ENCODE measurements at regions not wholly inside any gene's neighbourhood (a gene's known extent, or its start where the extent isn't known, plus 50 kb on each side); places are given as distances from the start of the nearest gene placed in this dataset.

DNA sequence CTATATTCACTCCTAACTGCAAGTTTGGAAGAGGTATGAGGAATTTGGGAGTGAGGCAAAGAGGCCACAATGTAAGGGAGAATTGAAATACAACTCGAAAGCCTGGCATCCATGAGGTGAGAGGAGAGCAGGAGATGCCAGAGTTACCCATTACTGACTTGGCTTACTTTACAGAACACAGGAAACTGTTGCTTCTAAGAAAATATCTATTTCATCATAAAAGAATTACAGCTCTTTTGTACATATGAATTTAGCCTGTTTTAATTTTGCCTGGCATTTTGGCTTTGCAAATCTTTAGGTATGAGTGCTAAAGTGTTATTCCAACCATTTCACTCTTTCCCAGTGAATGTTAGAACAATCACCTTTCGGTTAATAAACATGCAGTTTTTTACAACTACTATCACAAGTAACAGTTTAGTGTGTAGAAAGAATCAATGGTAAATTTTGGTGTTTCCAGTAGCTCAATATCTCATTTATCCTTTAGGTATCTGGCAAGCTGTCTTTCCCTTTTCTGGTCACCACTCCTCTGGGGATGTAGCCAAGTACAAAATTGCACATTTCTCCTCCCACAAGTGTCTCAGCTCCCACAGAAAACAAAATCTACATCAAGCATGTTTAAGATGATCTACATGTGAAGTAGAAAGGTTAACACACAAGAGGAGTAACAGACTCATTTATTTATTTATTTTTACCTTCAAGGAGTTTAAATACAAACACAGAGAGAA, 196.6 kb upstream of the DCN start:
- no peaks in the 10 kb centered on the region for H3K27me3 ChIP-seq (ENCODE audit: control insufficient read depth in 4 of 4, insufficient read depth in 4 of 4, low read length in 3 of 4)
- H3K4me1 ChIP-seq (ENCODE audit: control insufficient read depth in 4 of 4, insufficient read depth in 4 of 4, low read length in 3 of 4): peaks cover 2 to 8% (median 4%) of the 10 kb centered on the region in 4 donors
- no peak overlapping the region for H3K4me3 ChIP-seq (ENCODE audit: low read depth in 1 of 3, low read length in 3 of 3)
- 94% methylated on average over 2 of the region's 2 CpGs for WGBS
- no peak overlapping the region for H3K27ac ChIP-seq (ENCODE audit: low read depth in 1 of 2, low read length in 2 of 2)
- H3K9ac ChIP-seq (ENCODE audit: low read depth in 1 of 2, low read length in 2 of 2): no peak overlapping the region
- no peaks in the 10 kb centered on the region for H3K9me3 ChIP-seq (ENCODE audit: control insufficient read depth in 4 of 4, low read length in 3 of 4)
- no peaks in the 10 kb centered on the region for H3K36me3 ChIP-seq (ENCODE audit: control insufficient read depth in 4 of 4, insufficient read depth in 3 of 4, low read depth in 1 of 4, low read length in 3 of 4)
- no peak for DNase-seq (ENCODE audit: low spot score)
- no peak for TF ChIP-seq JUND (IDR thresholded peaks at IDR 0.05)
- TF ChIP-seq, protein P1, sequence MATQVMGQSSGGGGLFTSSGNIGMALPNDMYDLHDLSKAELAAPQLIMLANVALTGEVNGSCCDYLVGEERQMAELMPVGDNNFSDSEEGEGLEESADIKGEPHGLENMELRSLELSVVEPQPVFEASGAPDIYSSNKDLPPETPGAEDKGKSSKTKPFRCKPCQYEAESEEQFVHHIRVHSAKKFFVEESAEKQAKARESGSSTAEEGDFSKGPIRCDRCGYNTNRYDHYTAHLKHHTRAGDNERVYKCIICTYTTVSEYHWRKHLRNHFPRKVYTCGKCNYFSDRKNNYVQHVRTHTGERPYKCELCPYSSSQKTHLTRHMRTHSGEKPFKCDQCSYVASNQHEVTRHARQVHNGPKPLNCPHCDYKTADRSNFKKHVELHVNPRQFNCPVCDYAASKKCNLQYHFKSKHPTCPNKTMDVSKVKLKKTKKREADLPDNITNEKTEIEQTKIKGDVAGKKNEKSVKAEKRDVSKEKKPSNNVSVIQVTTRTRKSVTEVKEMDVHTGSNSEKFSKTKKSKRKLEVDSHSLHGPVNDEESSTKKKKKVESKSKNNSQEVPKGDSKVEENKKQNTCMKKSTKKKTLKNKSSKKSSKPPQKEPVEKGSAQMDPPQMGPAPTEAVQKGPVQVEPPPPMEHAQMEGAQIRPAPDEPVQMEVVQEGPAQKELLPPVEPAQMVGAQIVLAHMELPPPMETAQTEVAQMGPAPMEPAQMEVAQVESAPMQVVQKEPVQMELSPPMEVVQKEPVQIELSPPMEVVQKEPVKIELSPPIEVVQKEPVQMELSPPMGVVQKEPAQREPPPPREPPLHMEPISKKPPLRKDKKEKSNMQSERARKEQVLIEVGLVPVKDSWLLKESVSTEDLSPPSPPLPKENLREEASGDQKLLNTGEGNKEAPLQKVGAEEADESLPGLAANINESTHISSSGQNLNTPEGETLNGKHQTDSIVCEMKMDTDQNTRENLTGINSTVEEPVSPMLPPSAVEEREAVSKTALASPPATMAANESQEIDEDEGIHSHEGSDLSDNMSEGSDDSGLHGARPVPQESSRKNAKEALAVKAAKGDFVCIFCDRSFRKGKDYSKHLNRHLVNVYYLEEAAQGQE (IDR thresholded peaks at IDR 0.05): no peak
- TF ChIP-seq SP1 (IDR thresholded peaks at IDR 0.05): no peak
- no peak for TF ChIP-seq ZBTB33 (IDR thresholded peaks at IDR 0.05)
- TF ChIP-seq, protein P2, sequence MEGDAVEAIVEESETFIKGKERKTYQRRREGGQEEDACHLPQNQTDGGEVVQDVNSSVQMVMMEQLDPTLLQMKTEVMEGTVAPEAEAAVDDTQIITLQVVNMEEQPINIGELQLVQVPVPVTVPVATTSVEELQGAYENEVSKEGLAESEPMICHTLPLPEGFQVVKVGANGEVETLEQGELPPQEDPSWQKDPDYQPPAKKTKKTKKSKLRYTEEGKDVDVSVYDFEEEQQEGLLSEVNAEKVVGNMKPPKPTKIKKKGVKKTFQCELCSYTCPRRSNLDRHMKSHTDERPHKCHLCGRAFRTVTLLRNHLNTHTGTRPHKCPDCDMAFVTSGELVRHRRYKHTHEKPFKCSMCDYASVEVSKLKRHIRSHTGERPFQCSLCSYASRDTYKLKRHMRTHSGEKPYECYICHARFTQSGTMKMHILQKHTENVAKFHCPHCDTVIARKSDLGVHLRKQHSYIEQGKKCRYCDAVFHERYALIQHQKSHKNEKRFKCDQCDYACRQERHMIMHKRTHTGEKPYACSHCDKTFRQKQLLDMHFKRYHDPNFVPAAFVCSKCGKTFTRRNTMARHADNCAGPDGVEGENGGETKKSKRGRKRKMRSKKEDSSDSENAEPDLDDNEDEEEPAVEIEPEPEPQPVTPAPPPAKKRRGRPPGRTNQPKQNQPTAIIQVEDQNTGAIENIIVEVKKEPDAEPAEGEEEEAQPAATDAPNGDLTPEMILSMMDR (IDR thresholded peaks at IDR 0.05; ENCODE audit: low read depth, low read length, missing input control): no peak

- H3K9me3 ChIP-seq (ENCODE audit: control insufficient read depth in 4 of 4, low read length in 3 of 4): no peaks in the 10 kb centered on the region
- H3K9ac ChIP-seq (ENCODE audit: low read depth in 1 of 2, low read length in 2 of 2): no peak overlapping the region
- DNase-seq (ENCODE audit: low spot score): no peak
- no peak overlapping the region for H3K27ac ChIP-seq (ENCODE audit: low read depth in 1 of 2, low read length in 2 of 2)
- H3K36me3 ChIP-seq (ENCODE audit: control insufficient read depth in 4 of 4, insufficient read depth in 3 of 4, low read depth in 1 of 4, low read length in 3 of 4): no peaks in the 10 kb centered on the region
- H3K4me3 ChIP-seq (ENCODE audit: low read depth in 1 of 3, low read length in 3 of 3): no peak overlapping the region
- peaks cover 0 to 8% (median 4%) of the 10 kb centered on the region in 4 donors for H3K4me1 ChIP-seq (ENCODE audit: control insufficient read depth in 4 of 4, insufficient read depth in 4 of 4, low read length in 3 of 4)
- no peaks in the 10 kb centered on the region for H3K27me3 ChIP-seq (ENCODE audit: control insufficient read depth in 4 of 4, insufficient read depth in 4 of 4, low read length in 3 of 4)
- WGBS: 85% methylated on average over 3 of the region's 3 CpGs
- no peak for TF ChIP-seq RXRA (IDR thresholded peaks at IDR 0.05)
- no peak for TF ChIP-seq NR2F2 (IDR thresholded peaks at IDR 0.05)
- no peak for TF ChIP-seq JUND (IDR thresholded peaks at IDR 0.05)
- TF ChIP-seq FOXA2 (IDR thresholded peaks at IDR 0.05): no peak
- no peak for TF ChIP-seq YY1 (IDR thresholded peaks at IDR 0.05)
- no peak for TF ChIP-seq HNF4A (conservative IDR thresholded peaks at IDR 0.05)
- TF ChIP-seq SP1 (IDR thresholded peaks at IDR 0.05): no peak
- TF ChIP-seq RAD21 (IDR thresholded peaks at IDR 0.05): no peak
- TF ChIP-seq GABPA (IDR thresholded peaks at IDR 0.05 in 1 of 2, conservative IDR thresholded peaks at IDR 0.05 in 1 of 2): no peak
- TF ChIP-seq, protein P1 (IDR thresholded peaks at IDR 0.05): no peak
- no peak for TF ChIP-seq HNF4G (IDR thresholded peaks at IDR 0.05)
- TF ChIP-seq TAF1 (conservative IDR thresholded peaks at IDR 0.05): no peak
- TF ChIP-seq, protein P3, sequence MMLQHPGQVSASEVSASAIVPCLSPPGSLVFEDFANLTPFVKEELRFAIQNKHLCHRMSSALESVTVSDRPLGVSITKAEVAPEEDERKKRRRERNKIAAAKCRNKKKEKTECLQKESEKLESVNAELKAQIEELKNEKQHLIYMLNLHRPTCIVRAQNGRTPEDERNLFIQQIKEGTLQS (IDR thresholded peaks at IDR 0.05): no peak
- TF ChIP-seq, protein P2 (IDR thresholded peaks at IDR 0.05; ENCODE audit: low read depth, low read length, missing input control): no peak
- TF ChIP-seq EGR1 (IDR thresholded peaks at IDR 0.05; ENCODE audit: low read depth in 2 of 2): no peak
- no peak for TF ChIP-seq FOXA1 (IDR thresholded peaks at IDR 0.05)
Measured at GRCh38 chr12:91377436-91377835, 194.8 kb upstream of the DCN start.

All from liver (tissue), 8 donors.